Left cardiac atrium (tissue), 4 donors: ENCODE measurements at regions not wholly inside any gene's neighbourhood (a gene's known extent, or its start where the extent isn't known, plus 50 kb on each side); places are given as distances from the start of the nearest gene placed in this dataset.
A peak's percentile ranks its signal among the peaks of the same experiment; 100 is the strongest.
"Not testable (repeated sequence)": the region's sequence is repeated elsewhere in the genome, so short reads cannot be mapped to it uniquely, and the experiment has no call there.

Experiments used
- ATAC-seq, 2 donors: fragments of 200-7000 bp; cut with Tn5 transposase; one replicate each; pipeline ENCODE4 v1.9.1; 2020; ENCODE audit warnings: mild to moderate bottlenecking in 2 of 2, moderate library complexity in 2 of 2
- DNase-seq: peaks from one replicate; pipeline ENCODE4 v3.0.0-alpha.2; 2020
- intact Hi-C, 2 donors: fragments of 100-400 bp; cut with DNase I; formaldehyde crosslinking; loops; one replicate each; pipeline versions ENCODE4 v1.14.1 to v1.15.1; 2022 to 2023
- microRNA-seq, 2 donors: library from miRNA; unstranded; fragments of <30 nt; microRNA quantifications; one replicate each; pipeline ENCODE4 v1.2.0, GENCODE V29; 2020
- donor health status: DM: no; HTN: yes; CAD: no.
- donor health status: DM: no; HTN: yes; CAD: no; lungs with severe emphysema.
- donor health status: DM: yes; HTN: yes; CAD: no.
- donor health status: Dilated cardiomyopathy.

GRCh38 chr2:225765820-225766219, 366.3 kb downstream of the NYAP2 start:
- intact Hi-C loops = no loop called here
- ATAC-seq = no peak

GRCh38 chr2:225764346-225764745, 364.8 kb downstream of the NYAP2 start:
- DNase-seq (no peak), ATAC-seq (no peak)
- intact Hi-C loops = no loop called here

More at GRCh38 chr2:225765820-225766219, 366.3 kb downstream of the NYAP2 start:
- no peak for DNase-seq

GRCh38 chr2:225763711-225764110, 364.2 kb downstream of the NYAP2 start:
- intact Hi-C loops = no loop called here
- no peak for ATAC-seq

GRCh38 chr2:225761396-225761795, 361.9 kb downstream of the NYAP2 start:
- intact Hi-C loops = no loop called here
- ATAC-seq (no peak), DNase-seq (no peak)

More at GRCh38 chr2:225763711-225764110, 364.2 kb downstream of the NYAP2 start:
- DNase-seq = no peak

- intact Hi-C loops = no loop called here
- ATAC-seq (no peak), DNase-seq (no peak)
Observed at GRCh38 chr2:225757248-225757647, 357.7 kb downstream of the NYAP2 start.

- intact Hi-C loops = no loop called here
- ATAC-seq (no peak), DNase-seq (no peak)
Observed at GRCh38 chr2:225756198-225756597, 356.7 kb downstream of the NYAP2 start.

- DNase-seq (no peak), ATAC-seq (no peak)
- intact Hi-C loops = no loop called here
Observed at GRCh38 chr2:225748609-225749008, 349.1 kb downstream of the NYAP2 start.

- DNase-seq, intact Hi-C loops, ATAC-seq: not testable (repeated sequence)
Observed at GRCh38 chr2:225743996-225744395, 344.5 kb downstream of the NYAP2 start.

- ATAC-seq (no peak), DNase-seq (no peak)
- intact Hi-C loops = no loop called here
Observed at GRCh38 chr2:225742487-225742886, 343.0 kb downstream of the NYAP2 start.

GRCh38 chr2:225740086-225740485, 340.6 kb downstream of the NYAP2 start:
- DNase-seq = no peak
- ATAC-seq = no peak
- intact Hi-C loops = no loop called here

- ATAC-seq = no peak
- no peak for DNase-seq
Observed at GRCh38 chr2:225739328-225739727, 339.8 kb downstream of the NYAP2 start.

GRCh38 chr2:225738735-225739134, 339.2 kb downstream of the NYAP2 start:
- intact Hi-C loops = no loop called here
- DNase-seq (no peak), ATAC-seq (no peak)

More at GRCh38 chr2:225739328-225739727, 339.8 kb downstream of the NYAP2 start:
- intact Hi-C loops = no loop called here

- intact Hi-C loops = no loop called here
- DNase-seq (no peak), ATAC-seq (no peak)
Observed at GRCh38 chr2:225737556-225737955, 338.0 kb downstream of the NYAP2 start.

- intact Hi-C loops = no loop called here
- ATAC-seq = peak in 1 of 2 donors; percentile 31
- DNase-seq = no peak
Observed at GRCh38 chr2:225735844-225736243, 336.3 kb downstream of the NYAP2 start.

GRCh38 chr2:225725726-225726125, 326.2 kb downstream of the NYAP2 start:
- no peak for DNase-seq
- intact Hi-C loops = no loop called here
- no peak for ATAC-seq

Small RNA genes in the stretch of these regions (microRNA-seq; reads per million reads assigned to microRNA genes)
- 0 to 0.27 reads per million in 2 donors for gene MIR5702
